HUES48 (cell line): ENCODE measurements at regions not wholly inside any gene's neighbourhood (a gene's known extent, or its start where the extent isn't known, plus 50 kb on each side); places are given as distances from the start of the nearest gene placed in this dataset.

Experiments
- H3K27ac ChIP-seq: one replicate; pipeline ENCODE4 v1.7.0; 2013; ENCODE audit warnings: low read depth, low read length, inconsistent platforms
- H3K27me3 ChIP-seq: 2 replicates; pipeline ENCODE4 v1.6.1; 2013; ENCODE audit warnings: mild to moderate bottlenecking, low read length; ENCODE audit not compliant: control insufficient read depth, insufficient read depth
- H3K36me3 ChIP-seq: 2 replicates; pipeline ENCODE4 v1.6.1; 2013; ENCODE audit warnings: low read length; ENCODE audit not compliant: control insufficient read depth, insufficient read depth
- H3K4me1 ChIP-seq: 2 replicates; pipeline ENCODE4 v1.6.1; 2013; ENCODE audit warnings: mild to moderate bottlenecking, low read length; ENCODE audit not compliant: control insufficient read depth, insufficient read depth
- H3K4me3 ChIP-seq: 2 replicates; pipeline ENCODE4 v1.5.1; 2013; ENCODE audit warnings: mild to moderate bottlenecking, low read depth, low read length
- H3K9ac ChIP-seq: 2 replicates; pipeline ENCODE4 v1.6.1; 2013; ENCODE audit warnings: mild to moderate bottlenecking, low read depth, low read length, moderate library complexity
- H3K9me3 ChIP-seq: 2 replicates; pipeline ENCODE4 v1.6.1; 2013; ENCODE audit warnings: low read length; ENCODE audit not compliant: control insufficient read depth, insufficient read depth

GRCh38 chr4:24168658-24169057 lies 278.8 kb upstream of the PPARGC1A start:
- no peak overlapping the region for H3K9ac ChIP-seq
- no peaks in the 10 kb centered on the region for H3K36me3 ChIP-seq
- H3K27me3 ChIP-seq = no peaks in the 10 kb centered on the region
- no peak overlapping the region for H3K4me3 ChIP-seq
- H3K4me1 ChIP-seq = no peaks in the 10 kb centered on the region
- H3K27ac ChIP-seq = no peak overlapping the region
- no peaks in the 10 kb centered on the region for H3K9me3 ChIP-seq

GRCh38 chr4:24166501-24166900 lies 276.7 kb upstream of the PPARGC1A start:
- no peaks in the 10 kb centered on the region for H3K9me3 ChIP-seq
- H3K36me3 ChIP-seq = no peaks in the 10 kb centered on the region
- no peak overlapping the region for H3K9ac ChIP-seq
- no peak overlapping the region for H3K27ac ChIP-seq
- H3K4me1 ChIP-seq = no peaks in the 10 kb centered on the region
- H3K27me3 ChIP-seq = no peaks in the 10 kb centered on the region
- no peak overlapping the region for H3K4me3 ChIP-seq

GRCh38 chr4:24164797-24165196 lies 274.9 kb upstream of the PPARGC1A start:
- no peaks in the 10 kb centered on the region for H3K27me3 ChIP-seq
- H3K9me3 ChIP-seq = no peaks in the 10 kb centered on the region
- no peak overlapping the region for H3K4me3 ChIP-seq
- H3K36me3 ChIP-seq = no peaks in the 10 kb centered on the region
- H3K27ac ChIP-seq = no peak overlapping the region
- no peaks in the 10 kb centered on the region for H3K4me1 ChIP-seq
- H3K9ac ChIP-seq = no peak overlapping the region

GRCh38 chr4:24164054-24164693 lies 274.3 kb upstream of the PPARGC1A start:
- Histone ChIP-seq H3K4me1 (no peaks in the 10 kb centered on the region), H3K4me3 (no peak overlapping the region), H3K27ac (no peak overlapping the region), H3K36me3 (no peaks in the 10 kb centered on the region), H3K9ac (no peak overlapping the region), H3K9me3 (no peaks in the 10 kb centered on the region), H3K27me3 (no peaks in the 10 kb centered on the region)

GRCh38 chr4:24163314-24163713 lies 273.5 kb upstream of the PPARGC1A start:
- H3K4me3 ChIP-seq = no peak overlapping the region
- H3K4me1 ChIP-seq = no peaks in the 10 kb centered on the region
- no peaks in the 10 kb centered on the region for H3K36me3 ChIP-seq
- no peak overlapping the region for H3K9ac ChIP-seq
- no peaks in the 10 kb centered on the region for H3K27me3 ChIP-seq
- H3K9me3 ChIP-seq = no peaks in the 10 kb centered on the region
- no peak overlapping the region for H3K27ac ChIP-seq

- Histone ChIP-seq H3K4me1 (no peaks in the 10 kb centered on the region; the same call in 1 of the 2 replicates), H3K9ac (no peak overlapping the region), H3K27ac (no peak overlapping the region), H3K36me3 (no peaks in the 10 kb centered on the region), H3K9me3 (no peaks in the 10 kb centered on the region), H3K4me3 (no peak overlapping the region), H3K27me3 (no peaks in the 10 kb centered on the region)
Observed at GRCh38 chr4:24160358-24160757, 270.5 kb upstream of the PPARGC1A start.

- Histone ChIP-seq H3K27ac (no peak overlapping the region), H3K4me1 (peaks cover under 1% of the 10 kb centered on the region), H3K9ac (no peak overlapping the region), H3K36me3 (no peaks in the 10 kb centered on the region), H3K27me3 (no peaks in the 10 kb centered on the region), H3K4me3 (no peak overlapping the region), H3K9me3 (no peaks in the 10 kb centered on the region)
Observed at GRCh38 chr4:24158031-24158430, 268.2 kb upstream of the PPARGC1A start.

- no peaks in the 10 kb centered on the region for H3K36me3 ChIP-seq
- H3K9ac ChIP-seq = no peak overlapping the region
- H3K4me1 ChIP-seq = peaks cover 6% of the 10 kb centered on the region; the same call in 1 of the 2 replicates
- H3K9me3 ChIP-seq = no peaks in the 10 kb centered on the region
- H3K27me3 ChIP-seq = no peaks in the 10 kb centered on the region
- no peak overlapping the region for H3K4me3 ChIP-seq
- no peak overlapping the region for H3K27ac ChIP-seq
Observed at GRCh38 chr4:24150034-24150433, 260.2 kb upstream of the PPARGC1A start.

- H3K36me3 ChIP-seq = no peaks in the 10 kb centered on the region
- H3K9me3 ChIP-seq = no peaks in the 10 kb centered on the region
- H3K27ac ChIP-seq = no peak overlapping the region
- no peak overlapping the region for H3K9ac ChIP-seq
- no peaks in the 10 kb centered on the region for H3K27me3 ChIP-seq
- no peaks in the 10 kb centered on the region for H3K4me1 ChIP-seq
- H3K4me3 ChIP-seq = no peak overlapping the region
Observed at GRCh38 chr4:24146127-24146526, 256.3 kb upstream of the PPARGC1A start.

GRCh38 chr4:24145591-24145990 lies 255.7 kb upstream of the PPARGC1A start:
- H3K36me3 ChIP-seq = no peaks in the 10 kb centered on the region
- H3K9ac ChIP-seq = no peak overlapping the region
- H3K27me3 ChIP-seq = no peaks in the 10 kb centered on the region
- no peak overlapping the region for H3K27ac ChIP-seq
- H3K4me3 ChIP-seq = no peak overlapping the region
- no peaks in the 10 kb centered on the region for H3K9me3 ChIP-seq
- H3K4me1 ChIP-seq = no peaks in the 10 kb centered on the region

GRCh38 chr4:24144381-24144780 lies 254.5 kb upstream of the PPARGC1A start:
- Histone ChIP-seq H3K36me3 (no peaks in the 10 kb centered on the region), H3K27ac (no peak overlapping the region), H3K9me3 (no peaks in the 10 kb centered on the region), H3K4me3 (no peak overlapping the region), H3K4me1 (no peaks in the 10 kb centered on the region), H3K9ac (no peak overlapping the region), H3K27me3 (no peaks in the 10 kb centered on the region)
